ENCODE measurements at regions not wholly inside any gene's neighbourhood (a gene's known extent, or its start where the extent isn't known, plus 50 kb on each side); places are given as distances from the start of the nearest gene placed in this dataset.

DNA sequence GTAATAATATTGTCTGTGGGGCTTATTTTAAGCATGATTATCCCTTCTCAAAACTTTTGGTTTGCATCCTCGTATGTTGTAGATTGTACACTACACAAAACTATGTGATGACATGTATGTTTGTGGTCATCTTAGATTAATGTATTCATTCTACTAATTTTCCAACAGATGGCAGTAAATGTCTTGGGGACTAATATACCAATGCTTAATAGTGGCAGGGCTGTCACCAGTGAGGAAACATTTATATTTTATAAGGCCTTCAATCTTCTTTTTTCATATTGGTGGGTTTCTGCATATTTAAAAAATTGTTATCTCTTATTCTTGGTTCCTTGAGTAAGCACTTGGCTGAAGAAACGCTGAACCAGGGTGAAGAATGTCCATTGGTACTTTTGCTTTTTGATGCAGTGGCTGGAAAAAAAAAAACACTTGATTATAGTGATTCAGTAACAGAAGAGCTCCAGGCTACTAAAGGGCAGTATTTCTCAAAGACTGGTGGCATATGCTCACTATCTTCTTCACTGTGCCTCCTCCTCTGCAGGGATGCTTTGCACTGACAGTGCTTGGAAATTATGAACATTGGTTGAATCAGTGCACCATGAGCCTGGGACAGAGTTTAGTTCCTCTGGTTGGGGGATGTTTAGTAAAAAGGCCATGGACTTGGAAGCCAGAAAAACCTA, 530.3 kb downstream of the RASEF start:
- no peak overlapping the region for H3K4me2 ChIP-seq (ENCODE audit: insufficient read depth, insufficient read length, low read length)
- TF ChIP-seq, protein P1, sequence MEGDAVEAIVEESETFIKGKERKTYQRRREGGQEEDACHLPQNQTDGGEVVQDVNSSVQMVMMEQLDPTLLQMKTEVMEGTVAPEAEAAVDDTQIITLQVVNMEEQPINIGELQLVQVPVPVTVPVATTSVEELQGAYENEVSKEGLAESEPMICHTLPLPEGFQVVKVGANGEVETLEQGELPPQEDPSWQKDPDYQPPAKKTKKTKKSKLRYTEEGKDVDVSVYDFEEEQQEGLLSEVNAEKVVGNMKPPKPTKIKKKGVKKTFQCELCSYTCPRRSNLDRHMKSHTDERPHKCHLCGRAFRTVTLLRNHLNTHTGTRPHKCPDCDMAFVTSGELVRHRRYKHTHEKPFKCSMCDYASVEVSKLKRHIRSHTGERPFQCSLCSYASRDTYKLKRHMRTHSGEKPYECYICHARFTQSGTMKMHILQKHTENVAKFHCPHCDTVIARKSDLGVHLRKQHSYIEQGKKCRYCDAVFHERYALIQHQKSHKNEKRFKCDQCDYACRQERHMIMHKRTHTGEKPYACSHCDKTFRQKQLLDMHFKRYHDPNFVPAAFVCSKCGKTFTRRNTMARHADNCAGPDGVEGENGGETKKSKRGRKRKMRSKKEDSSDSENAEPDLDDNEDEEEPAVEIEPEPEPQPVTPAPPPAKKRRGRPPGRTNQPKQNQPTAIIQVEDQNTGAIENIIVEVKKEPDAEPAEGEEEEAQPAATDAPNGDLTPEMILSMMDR (conservative IDR thresholded peaks at IDR 0.05), result peak; percentile 36; the same call in 2 of the 3 replicates
- H3K18ac ChIP-seq (ENCODE audit: insufficient read length, low read depth, low read length), result no peak overlapping the region

More for the DNA sequence above, 530.3 kb downstream of the RASEF start:
- H4K20me1 ChIP-seq (ENCODE audit: control insufficient read depth, insufficient read depth, insufficient read length), result no peaks in the 10 kb centered on the region
- WGBS (ENCODE audit: extremely low coverage, insufficient read length, low lambda C conversion rate), result no CpG with 5 or more reads among the region's 2 CpGs
- Mint-ChIP-seq H3K9me3 (peaks cover 8% of the 10 kb centered on the region in 2 experiments), H3K4me1 (no peaks in the 10 kb centered on the region), H3K27ac (no peak overlapping the region), H3K36me3 (ENCODE audit: insufficient read depth in 1 of 3, low read depth in 3 of 3) (peaks cover 0 to 8% (median 6%) of the 10 kb centered on the region in 3 experiments; a peak in 4 of 7 replicates), H3K4me3 (no peak overlapping the region), H3K27me3 (ENCODE audit: low read depth) (no peaks in the 10 kb centered on the region)
- DNase-seq, result no peak
- H2BK5ac ChIP-seq (ENCODE audit: insufficient read length, low read length), result no peak overlapping the region
- H2AFZ ChIP-seq (ENCODE audit: low read length), result no peak overlapping the region
- no peak overlapping the region for H2BK12ac ChIP-seq (ENCODE audit: insufficient read length, low read depth, low read length)
- H3K9me3 ChIP-seq (ENCODE audit: control insufficient read depth, low read depth, low read length), result no peaks in the 10 kb centered on the region
- H2BK15ac ChIP-seq (ENCODE audit: low read depth, low read length), result no peak overlapping the region
- no peak overlapping the region for H3T11ph ChIP-seq (ENCODE audit: low read length)
- H3K27ac ChIP-seq (ENCODE audit: insufficient read length, low read depth, low read length), result no peak overlapping the region
- no peak overlapping the region for H2AK5ac ChIP-seq (ENCODE audit: insufficient read length, low read length)
- H3K79me2 ChIP-seq (ENCODE audit: insufficient read depth, low read length), result no peaks in the 10 kb centered on the region
- no peak overlapping the region for H2BK20ac ChIP-seq (ENCODE audit: low read depth, low read length, poor library complexity, severe bottlenecking)
- H3K9ac ChIP-seq (ENCODE audit: extremely low read depth, insufficient read length, low read length), result no peak overlapping the region
- H4K8ac ChIP-seq (replicated peaks; ENCODE audit: insufficient read length, low read depth, low read length), result no peak overlapping the region
- H3K4ac ChIP-seq (ENCODE audit: low read depth, low read length), result no peak overlapping the region
- H4K91ac ChIP-seq (ENCODE audit: insufficient read length, low read depth, low read length), result no peak overlapping the region
- no peaks in the 10 kb centered on the region for H3K27me3 ChIP-seq (ENCODE audit: insufficient read depth, low read length)
- no peak overlapping the region for H4K5ac ChIP-seq (ENCODE audit: insufficient read length, low read depth, low read length)
- H2BK120ac ChIP-seq (ENCODE audit: low read depth, low read length, poor library complexity, severe bottlenecking), result no peak overlapping the region
- H3K14ac ChIP-seq (ENCODE audit: insufficient read depth, low read length), result no peak overlapping the region
- H3K23me2 ChIP-seq (ENCODE audit: insufficient read length, low read depth, low read length, poor library complexity, severe bottlenecking), result no peaks in the 10 kb centered on the region
- H3K23ac ChIP-seq (ENCODE audit: insufficient read length, low read depth, low read length), result no peak overlapping the region
- H3K56ac ChIP-seq (ENCODE audit: insufficient read length, low read depth, low read length), result no peak overlapping the region
- H3K4me1 ChIP-seq (ENCODE audit: insufficient read depth, low read length), result no peaks in the 10 kb centered on the region
- H3K79me1 ChIP-seq (ENCODE audit: insufficient read depth, low read depth, low read length, poor library complexity, severe bottlenecking), result no peaks in the 10 kb centered on the region
